ENCODE measurements at regions not wholly inside any gene's neighbourhood (a gene's known extent, or its start where the extent isn't known, plus 50 kb on each side); places are given as distances from the start of the nearest gene placed in this dataset.

GRCh38 chr16:85173981-85174751, 61.9 kb upstream of the CIBAR2 start:
- peak; percentile 68 for DNase-seq (ENCODE audit: low read depth)

DNA sequence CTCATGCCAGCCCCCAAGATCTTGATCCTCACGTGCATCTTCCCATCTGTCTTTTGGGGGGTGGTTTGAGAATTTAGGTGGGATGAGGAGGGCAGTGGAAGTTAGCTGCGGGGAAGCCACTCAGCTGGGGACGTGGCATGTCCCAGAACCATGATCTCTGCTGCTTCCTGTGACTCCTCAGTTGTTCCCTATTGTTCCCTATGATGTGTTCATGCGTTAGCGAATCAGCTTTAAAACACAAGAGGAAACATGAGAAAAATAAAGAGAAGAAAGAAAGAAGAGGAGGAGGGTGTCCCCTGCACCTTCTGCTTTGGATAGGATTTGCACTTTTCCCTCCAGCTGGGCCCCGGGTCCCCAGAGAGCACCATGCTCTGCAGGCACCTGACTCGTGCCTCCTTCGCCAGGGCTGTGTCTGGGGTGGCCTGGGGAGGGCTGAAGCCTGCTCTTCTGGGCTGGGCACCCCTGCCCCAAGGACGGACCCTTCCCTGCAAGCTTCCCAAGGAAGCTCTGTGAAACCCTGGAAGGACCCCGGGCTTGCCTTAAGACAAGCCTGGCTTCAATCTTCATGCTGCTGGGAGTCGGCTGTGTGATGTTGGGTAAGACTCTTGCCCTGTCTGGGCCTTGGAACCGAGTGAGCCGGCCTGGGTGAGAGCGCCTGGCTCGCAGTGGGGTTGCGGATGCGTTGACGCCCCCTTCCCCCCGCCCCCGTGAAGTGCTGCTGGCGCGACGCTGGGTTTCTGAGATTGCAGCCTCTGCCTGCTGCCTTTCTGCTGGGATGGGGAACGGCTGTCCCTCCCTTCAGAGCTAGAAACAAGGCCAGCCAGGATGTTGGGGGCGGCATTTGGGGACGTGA, 62.8 kb upstream of the CIBAR2 start:
- DNase-seq (ENCODE audit: low read depth): no peak

DNA sequence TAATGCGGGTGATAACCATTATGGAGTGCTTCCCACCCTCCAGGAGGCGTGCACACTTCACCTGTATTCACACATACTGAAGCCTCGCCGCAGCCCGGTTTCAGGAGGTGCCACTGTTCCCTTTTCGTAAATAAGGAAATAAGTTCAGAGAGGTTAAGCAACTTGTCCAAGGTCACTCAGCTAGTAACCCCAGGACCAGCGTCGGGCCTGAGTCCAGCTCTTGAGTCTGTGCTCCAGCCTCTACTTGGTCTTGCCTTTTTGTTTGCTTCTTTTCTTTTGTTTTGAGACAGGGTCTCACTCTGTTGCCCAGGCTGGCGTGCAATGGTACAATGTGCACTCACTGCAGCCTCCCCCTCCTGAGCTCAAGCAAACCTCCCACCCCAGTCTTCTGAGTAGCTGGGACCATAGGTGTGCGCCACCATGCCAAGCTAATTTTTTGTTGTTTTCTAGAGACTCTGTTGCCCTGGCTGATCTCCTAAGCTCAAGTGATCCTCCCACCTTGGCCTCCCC, 63.5 kb upstream of the CIBAR2 start:
- no peak for DNase-seq (ENCODE audit: low read depth)

DNA sequence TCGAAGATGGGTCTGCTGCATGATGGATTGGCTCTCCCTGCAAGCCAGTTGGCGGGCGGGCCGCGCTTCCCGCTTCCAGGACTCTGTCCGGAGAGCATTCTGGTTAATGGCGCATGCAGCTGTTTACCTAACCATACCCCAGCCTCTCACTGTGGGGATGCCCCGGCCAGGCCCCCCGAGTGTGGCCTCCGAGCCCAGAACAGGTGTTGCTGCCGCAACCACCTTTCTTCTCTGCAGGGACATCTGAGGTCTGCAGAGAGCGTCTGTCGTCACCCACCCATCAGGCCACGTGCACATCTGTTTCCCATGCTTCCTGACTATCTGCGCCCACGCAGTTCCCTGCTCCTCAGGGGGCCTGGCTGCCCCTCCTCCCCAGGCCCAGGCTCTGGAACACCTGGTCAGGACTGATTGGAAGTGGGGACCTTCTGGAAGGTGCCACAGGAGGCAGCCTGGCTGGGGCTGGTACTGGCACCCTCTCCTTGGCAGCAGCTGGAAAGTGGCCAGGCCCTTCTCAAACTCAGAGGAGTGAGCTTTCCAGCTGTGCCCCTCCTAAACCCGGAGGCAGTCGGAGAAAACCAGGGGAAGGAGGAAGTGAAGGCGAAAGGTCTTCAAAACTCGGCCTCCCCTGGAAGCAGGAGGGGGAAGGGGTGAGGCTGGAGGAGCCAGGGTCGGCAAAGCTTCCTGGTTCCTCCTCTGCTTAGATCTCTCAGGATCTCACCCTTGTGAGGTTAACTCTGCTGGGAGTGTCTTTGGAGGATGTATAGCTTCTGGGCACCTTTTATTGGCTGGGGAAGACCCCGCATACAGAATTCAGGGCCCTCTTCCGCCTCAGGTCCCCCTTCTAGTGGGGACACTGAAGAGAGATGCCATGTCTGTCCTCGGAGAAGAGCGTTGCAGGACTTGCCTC, 64.5 kb upstream of the CIBAR2 start:
- DNase-seq (ENCODE audit: low read depth): no peak

DNA sequence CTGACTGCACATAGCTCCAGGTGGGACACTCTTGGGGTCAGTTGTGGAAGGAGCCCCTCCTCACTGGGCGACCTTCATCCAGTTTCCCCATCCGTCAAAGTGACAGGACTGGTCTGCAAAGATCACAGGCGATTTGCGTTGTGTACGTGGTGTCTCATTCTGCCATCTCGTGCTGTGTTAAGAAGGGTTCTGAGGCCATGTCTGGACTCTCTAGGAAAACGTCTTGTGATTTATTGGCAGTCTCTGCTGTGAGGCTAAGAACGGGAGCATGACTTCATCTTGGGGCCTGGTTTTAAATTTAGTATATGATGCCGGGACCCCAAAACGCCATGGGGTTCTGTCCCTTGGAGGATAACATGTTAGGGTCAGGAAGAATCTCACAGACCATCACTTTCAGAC, 65.2 kb upstream of the CIBAR2 start:
- no peak for DNase-seq (ENCODE audit: low read depth)

GRCh38 chr16:85178006-85178591, 65.8 kb upstream of the CIBAR2 start:
- DNase-seq (ENCODE audit: low read depth): no peak

- DNase-seq (ENCODE audit: low read depth): no peak
These were observed 66.3 kb upstream of the CIBAR2 start for GRCh38 chr16:85178596-85178995.

DNA sequence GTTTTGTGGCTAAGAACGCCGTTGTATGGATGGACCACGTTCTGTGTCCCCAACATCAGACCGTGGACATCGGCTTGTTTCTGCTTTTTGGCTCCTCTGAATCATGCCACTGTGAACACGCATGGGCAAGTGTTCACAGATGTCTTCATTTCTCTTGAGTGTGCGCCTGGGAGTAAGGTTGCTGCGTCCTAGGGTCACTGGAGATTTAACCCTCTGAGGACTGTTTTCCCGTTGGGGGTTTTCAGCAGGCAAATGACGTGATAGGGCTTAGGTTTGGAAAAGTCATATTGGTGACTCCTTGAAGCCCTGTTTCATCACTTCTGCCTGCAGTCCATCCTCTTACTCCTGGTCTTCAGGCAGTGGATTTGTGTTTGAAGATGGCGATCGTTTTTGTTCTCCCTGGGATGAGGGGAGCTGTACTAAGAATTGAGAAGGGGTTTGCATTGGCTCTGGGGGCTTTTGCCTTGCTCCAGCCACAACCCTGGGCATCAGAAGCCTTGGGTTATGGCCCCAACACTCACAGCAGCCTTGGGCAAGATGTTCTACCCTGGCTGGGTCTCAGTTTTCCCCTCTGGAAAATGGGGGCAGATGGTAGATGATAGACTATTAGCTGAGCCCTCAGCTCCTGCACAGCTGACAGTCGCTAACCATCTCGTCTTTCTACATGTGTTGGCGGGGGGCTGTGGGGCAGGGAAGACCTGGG, 67.2 kb upstream of the CIBAR2 start:
- DNase-seq (ENCODE audit: low read depth): no peak

GRCh38 chr16:85180047-85180826, 68.0 kb upstream of the CIBAR2 start:
- no peak for DNase-seq (ENCODE audit: low read depth)

- DNase-seq (ENCODE audit: low read depth): no peak
These were observed 68.8 kb upstream of the CIBAR2 start for GRCh38 chr16:85180827-85181738.

- DNase-seq (ENCODE audit: low read depth): no peak
These were observed 69.5 kb upstream of the CIBAR2 start for GRCh38 chr16:85181739-85182129.

- DNase-seq (ENCODE audit: low read depth): no peak
These were observed 70.0 kb upstream of the CIBAR2 start for GRCh38 chr16:85182286-85182685.

DNA sequence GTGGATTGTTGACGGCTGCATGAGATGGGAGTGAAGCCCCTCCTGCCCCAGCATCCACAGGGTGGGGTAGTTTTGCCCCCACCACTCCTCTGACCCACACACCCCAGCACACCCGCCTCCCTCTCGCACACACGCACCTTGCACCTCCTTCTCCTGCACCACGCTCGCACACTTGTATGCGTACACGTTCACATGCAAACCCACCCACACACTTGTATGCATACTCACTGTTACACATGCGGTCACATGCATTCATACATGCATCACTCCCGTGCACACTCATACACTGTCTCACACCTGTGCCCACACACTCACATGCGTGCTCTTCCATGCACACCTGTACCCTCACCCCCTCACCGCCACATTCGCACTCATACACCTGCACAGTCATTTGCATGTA, 70.5 kb upstream of the CIBAR2 start:
- DNase-seq (ENCODE audit: low read depth): no peak

GRCh38 chr16:85183564-85183963, 71.3 kb upstream of the CIBAR2 start:
- DNase-seq (ENCODE audit: low read depth): no peak

- DNase-seq (ENCODE audit: low read depth): no peak
These were observed 72.1 kb upstream of the CIBAR2 start for GRCh38 chr16:85184404-85184803.

DNA sequence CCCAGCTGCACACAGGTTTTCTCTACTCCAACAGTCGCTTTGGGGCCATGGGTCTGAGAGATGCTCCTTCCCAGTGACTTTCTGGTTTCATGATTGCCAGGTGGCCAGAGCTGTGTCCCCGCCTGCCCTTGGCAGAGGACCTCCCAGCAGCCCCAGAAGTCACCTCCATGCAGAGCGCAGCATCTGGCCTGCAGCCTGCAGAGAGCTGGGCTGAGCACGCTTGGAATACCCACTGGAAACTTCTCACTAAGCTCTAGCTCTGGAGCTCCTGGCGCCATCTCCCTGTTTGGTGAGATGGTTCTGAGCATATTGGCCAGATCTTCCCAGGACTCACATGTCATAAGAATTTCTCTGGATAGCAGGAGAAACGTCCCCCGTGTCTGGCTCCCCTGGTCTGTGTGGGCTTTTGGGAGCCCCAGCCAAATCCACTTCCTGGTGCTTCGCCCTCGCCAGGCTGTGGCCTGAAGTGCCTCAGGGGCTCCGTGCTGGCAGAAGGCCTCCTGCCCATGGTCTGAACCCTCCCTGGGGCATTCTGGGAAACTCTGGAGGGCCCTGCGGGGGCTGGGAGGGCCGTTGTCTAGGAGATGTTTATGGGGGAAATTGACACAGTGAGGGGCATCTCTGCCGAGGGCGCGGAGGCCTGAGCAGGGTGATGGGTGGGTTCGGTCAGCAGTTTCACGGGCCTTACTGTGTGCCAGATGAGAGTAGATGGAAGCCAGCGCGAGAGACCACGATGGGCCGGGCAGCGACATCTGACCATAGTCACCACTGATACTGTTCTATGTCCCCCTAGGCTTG, 73.2 kb upstream of the CIBAR2 start:
- DNase-seq (ENCODE audit: low read depth): no peak

DNA sequence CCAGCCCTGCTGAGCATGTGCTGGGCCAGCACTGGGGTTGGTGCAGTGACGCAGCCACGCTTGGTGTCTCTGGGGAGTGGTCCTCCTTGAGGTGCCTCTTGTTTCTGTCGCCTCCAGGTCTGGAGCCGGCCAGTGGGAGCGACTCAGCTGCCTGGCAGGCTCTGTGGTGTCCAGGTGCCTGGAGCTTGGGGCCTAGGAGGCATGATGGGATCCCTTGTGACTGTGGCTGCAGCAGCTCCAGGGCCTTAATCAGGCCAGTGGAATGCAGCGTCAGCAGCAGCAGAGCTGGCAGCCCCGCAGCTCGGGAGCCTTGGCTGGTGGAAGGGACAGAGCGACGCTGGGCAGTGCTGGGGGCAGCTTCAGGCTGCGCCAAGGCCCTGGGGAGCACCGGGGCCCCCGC, 74.7 kb upstream of the CIBAR2 start:
- peak; percentile 60 for DNase-seq (ENCODE audit: low read depth)

GRCh38 chr16:85187447-85187846, 75.2 kb upstream of the CIBAR2 start:
- no peak for DNase-seq (ENCODE audit: low read depth)

All from fibroblast of gingiva (primary cell).